MCF 10A (cell line): ENCODE measurements at regions not wholly inside any gene's neighbourhood (a gene's known extent, or its start where the extent isn't known, plus 50 kb on each side); places are given as distances from the start of the nearest gene placed in this dataset.
A peak's percentile ranks its signal among the peaks of the same experiment; 100 is the strongest.
"Not testable (repeated sequence)": the region's sequence is repeated elsewhere in the genome, so short reads cannot be mapped to it uniquely, and the experiment has no call there.

ENCODE experiments used
- BruUV-seq: library from RNA; stranded (reverse); fragments of 400-500 nt; replicated peaks from 2 replicates; lab custom pipeline; 2021; lab: Mats Ljungman, UMichigan
- CTCF ChIA-PET: fragments of 300-600 bp; sonication (Branson Sonifier 250); formaldehyde crosslinking; extraction: SDS; loops from one replicate; lab custom pipeline; 2021; ENCODE audit warnings: antibody characterized with exemption, inconsistent platforms; lab: Yijun Ruan, JAX
- POLR2A ChIA-PET: fragments of 300-600, 350-650 bp; sonication (Branson Sonifier 250); formaldehyde crosslinking; extraction: SDS; loops from one replicate; lab custom pipeline; 2020; ENCODE audit warnings: antibody characterized with exemption, inconsistent platforms; lab: Yijun Ruan, JAX
- DNase-seq: peaks from one replicate; pipeline ENCODE4 v3.0.0-alpha.2; 2018; ENCODE audit not compliant: unreplicated experiment
- H3K27ac Mint-ChIP-seq: one replicate; pipeline ENCODE4 v1.8.0; 2022; ENCODE audit warnings: mild to moderate bottlenecking, low read depth, mixed read lengths; ENCODE audit not compliant: unreplicated experiment
- H3K27me3 Mint-ChIP-seq: one replicate; pipeline ENCODE4 v1.8.0; 2022; ENCODE audit warnings: mixed read lengths; ENCODE audit not compliant: insufficient read depth, unreplicated experiment
- H3K36me3 Mint-ChIP-seq: one replicate; pipeline ENCODE4 v1.8.0; 2022; ENCODE audit warnings: mild to moderate bottlenecking, moderate library complexity, mixed read lengths; ENCODE audit not compliant: insufficient read depth, unreplicated experiment
- H3K4me1 Mint-ChIP-seq: one replicate; pipeline ENCODE4 v1.8.0; 2022; ENCODE audit warnings: mixed read lengths; ENCODE audit not compliant: insufficient read depth, unreplicated experiment
- H3K4me3 Mint-ChIP-seq: one replicate; pipeline ENCODE4 v1.8.0; 2022; ENCODE audit warnings: mild to moderate bottlenecking, moderate library complexity, mixed read lengths; ENCODE audit not compliant: unreplicated experiment
- H3K9me3 Mint-ChIP-seq: one replicate; pipeline ENCODE4 v1.8.0; 2022; ENCODE audit warnings: mixed read lengths; ENCODE audit not compliant: unreplicated experiment
- CTCF ChIP-seq: fragments of 200-600 bp; IDR thresholded peaks from one replicate; pipeline ENCODE4 v1.8.0; 2022; ENCODE audit warnings: antibody characterized with exemption, mild to moderate bottlenecking; ENCODE audit not compliant: unreplicated experiment
- intact Hi-C: fragments of 100-400 bp; cut with micrococcal nuclease; formaldehyde crosslinking; loops from 2 replicates; pipeline ENCODE4 v1.14.1; 2022

- CTCF ChIA-PET, result interaction anchor here (1.0 kb wide), 1 partner anchor 14 kb away, joined by 6 read pairs; no protein-coding TSS in a partner anchor
- H3K9me3 Mint-ChIP-seq, result no peaks in the 10 kb centered on the region
Measured at GRCh38 chr3:137694836-137695235, 69.3 kb upstream of the SOX14 start.

GRCh38 chr3:137695351-137695750, 68.8 kb upstream of the SOX14 start:
- POLR2A ChIA-PET, result no interaction called here
- TF ChIP-seq CTCF, result no peak
- Mint-ChIP-seq H3K4me1 (no peaks in the 10 kb centered on the region), H3K27ac (no peak overlapping the region), H3K9me3 (no peaks in the 10 kb centered on the region), H3K27me3 (peaks cover 53% of the 10 kb centered on the region), H3K4me3 (no peak overlapping the region), H3K36me3 (no peaks in the 10 kb centered on the region)
- no TSS peak for BruUV-seq
- CTCF ChIA-PET, result interaction anchor here (1.0 kb wide), 1 partner anchor 14 kb away, joined by 6 read pairs; no protein-coding TSS in a partner anchor
- intact Hi-C loops, result loop anchor here (10.0 kb wide), 2 partner anchors 941 to 1621 kb away; partner anchors contain the start of gene STAG1
- DNase-seq, result no peak

More at GRCh38 chr3:137694836-137695235, 69.3 kb upstream of the SOX14 start:
- Mint-ChIP-seq H3K4me1 (no peaks in the 10 kb centered on the region), H3K4me3 (no peak overlapping the region), H3K36me3 (no peaks in the 10 kb centered on the region), H3K27me3 (peaks cover 49% of the 10 kb centered on the region), H3K27ac (no peak overlapping the region)
- TF ChIP-seq CTCF, result no peak
- POLR2A ChIA-PET, result no interaction called here
- no TSS peak for BruUV-seq
- DNase-seq, result no peak
- intact Hi-C loops, result loop anchor here (5.0 to 10.0 kb wide), 3 partner anchors 573 to 1620 kb away; partner anchors contain the start of gene STAG1

GRCh38 chr3:137709011-137709601, 55.0 kb upstream of the SOX14 start:
- Mint-ChIP-seq H3K27me3 (peaks cover 54% of the 10 kb centered on the region), H3K36me3 (no peaks in the 10 kb centered on the region), H3K4me3 (no peak overlapping the region), H3K27ac (no peak overlapping the region), H3K4me1 (no peaks in the 10 kb centered on the region), H3K9me3 (peaks cover 16% of the 10 kb centered on the region)
- DNase-seq, result peak; percentile 46
- intact Hi-C loops, result loop anchor here (1.0 kb wide), 4 partner anchors 83 to 343 kb away; no protein-coding TSS in a partner anchor
- CTCF ChIA-PET, result interaction anchor here (0.6 to 2.4 kb wide), 21 partner anchors 9 to 1787 kb away, joined by 3 to 14 read pairs (median 4); no protein-coding TSS in a partner anchor
- no TSS peak for BruUV-seq
- peak; percentile 65 for TF ChIP-seq CTCF
- POLR2A ChIA-PET, result no interaction called here

GRCh38 chr3:137713965-137714364, 50.1 kb upstream of the SOX14 start:
- BruUV-seq, result not testable (repeated sequence)

More at GRCh38 chr3:137713965-137714364, 50.1 kb upstream of the SOX14 start:
- H3K9me3 Mint-ChIP-seq, result peaks cover 20% of the 10 kb centered on the region
- H3K27ac Mint-ChIP-seq, H3K36me3 Mint-ChIP-seq, H3K4me1 Mint-ChIP-seq, H3K4me3 Mint-ChIP-seq, POLR2A ChIA-PET, DNase-seq, intact Hi-C loops: not testable (repeated sequence)
- CTCF ChIA-PET, result interaction anchor here (0.6 kb wide), 1 partner anchor 65 kb away, joined by 3 read pairs; no protein-coding TSS in a partner anchor
- peaks cover 32% of the 10 kb centered on the region for H3K27me3 Mint-ChIP-seq
